DMS 273 (cell line): ENCODE measurements at regions not wholly inside any gene's neighbourhood (a gene's known extent, or its start where the extent isn't known, plus 50 kb on each side); places are given as distances from the start of the nearest gene placed in this dataset.

Source experiments
- DNase-seq: peaks from one replicate; lab custom pipeline; 2025; ENCODE audit not compliant: unreplicated experiment; lab: John Stamatoyannopoulos, UW

DNA sequence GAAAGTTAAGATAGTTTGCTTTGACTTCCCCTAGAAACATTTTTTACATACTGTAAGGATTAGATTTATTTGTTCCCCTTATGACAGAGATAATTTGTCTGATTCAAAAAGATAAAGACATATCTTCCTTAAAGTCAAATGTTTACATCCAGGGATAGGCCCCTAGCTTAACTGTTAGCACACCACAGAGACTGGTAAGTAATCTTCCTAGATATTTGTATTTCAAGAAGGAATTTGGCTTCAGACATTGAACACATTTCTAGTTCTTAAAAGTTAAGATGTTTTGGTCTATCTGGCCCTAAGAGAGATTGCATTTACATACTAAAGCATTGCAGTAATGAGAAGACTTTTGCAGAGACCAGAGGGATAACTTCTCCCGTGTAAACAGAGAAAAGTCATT is 1201.1 kb upstream of the GJE1 start:
- no peak for DNase-seq

DNA sequence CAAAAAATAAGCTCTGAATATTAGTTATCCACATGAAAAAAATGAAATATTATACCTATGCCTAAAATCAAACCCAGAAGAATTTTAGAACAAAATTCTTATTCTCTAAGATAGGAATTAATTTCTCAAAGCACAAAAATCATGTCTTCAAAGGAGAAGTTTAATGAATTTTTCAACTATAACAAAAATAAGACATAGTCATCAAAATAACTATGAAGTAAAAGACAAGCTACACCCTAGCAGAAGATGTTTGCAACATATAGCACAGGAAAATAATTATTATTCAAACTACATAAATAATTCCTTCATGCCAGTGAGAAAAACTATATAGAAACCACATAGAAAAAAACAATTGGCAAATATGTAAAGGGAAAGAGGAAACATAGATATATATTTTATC is 1203.6 kb upstream of the GJE1 start:
- no peak for DNase-seq

DNA sequence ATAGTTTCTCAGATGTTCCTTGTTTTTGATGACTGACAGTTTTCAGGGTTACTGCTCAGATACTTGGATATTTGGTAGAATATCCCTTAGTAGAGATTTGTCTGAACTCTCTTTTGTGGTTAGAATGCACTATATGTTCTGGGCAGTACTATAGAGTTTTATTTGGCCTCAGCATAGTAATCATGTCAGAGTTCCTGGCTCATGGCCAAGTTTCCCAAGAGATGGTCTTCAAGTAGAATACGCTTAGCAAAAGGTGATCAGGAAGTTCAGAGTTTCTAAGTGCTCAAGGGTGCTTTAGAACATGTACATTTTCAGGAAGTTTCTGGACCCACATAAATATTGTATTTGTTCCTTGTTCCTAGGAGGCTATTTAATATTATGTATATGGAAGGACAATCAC is 1209.7 kb upstream of the GJE1 start:
- DNase-seq = no peak

DNA sequence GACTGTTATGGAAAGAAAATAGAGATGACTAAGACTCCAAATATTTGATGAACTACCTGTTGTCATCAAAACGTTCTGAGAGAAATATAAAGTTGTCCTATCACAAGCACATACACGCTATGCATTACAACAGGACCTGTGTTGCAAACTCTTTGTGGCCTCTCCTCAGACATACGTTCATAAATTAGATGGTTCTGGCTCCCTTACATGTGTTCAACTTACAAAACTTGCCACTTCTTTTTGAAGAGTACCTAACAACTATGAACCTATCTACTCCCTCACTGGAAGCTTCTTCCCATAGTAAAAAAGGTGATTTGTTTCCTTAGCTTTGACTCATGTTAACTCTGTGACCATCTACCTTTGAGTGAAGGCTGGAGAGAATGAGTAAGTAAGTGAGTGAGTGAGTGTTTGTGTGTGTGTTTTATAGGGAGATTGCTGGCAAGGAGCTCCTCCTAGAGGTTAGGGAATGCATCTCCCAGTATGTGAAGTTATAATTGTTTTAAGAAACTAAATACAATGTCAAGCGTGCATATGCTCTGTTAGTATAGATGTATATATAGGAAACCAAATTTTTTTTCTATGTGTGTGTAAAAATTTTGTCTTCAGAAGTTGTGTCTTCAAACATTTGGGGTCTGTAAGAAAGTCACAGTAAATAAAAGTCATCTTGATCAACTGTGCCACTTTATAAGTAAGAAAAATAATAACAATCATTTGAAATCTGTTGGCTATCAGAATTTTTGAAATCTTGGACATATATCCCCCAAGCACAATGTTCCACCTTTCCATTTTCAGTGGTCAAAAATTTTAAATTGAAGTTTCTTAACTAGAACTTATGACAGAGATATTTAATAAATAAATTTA is 1211.1 kb upstream of the GJE1 start:
- DNase-seq = peak; percentile 66

DNA sequence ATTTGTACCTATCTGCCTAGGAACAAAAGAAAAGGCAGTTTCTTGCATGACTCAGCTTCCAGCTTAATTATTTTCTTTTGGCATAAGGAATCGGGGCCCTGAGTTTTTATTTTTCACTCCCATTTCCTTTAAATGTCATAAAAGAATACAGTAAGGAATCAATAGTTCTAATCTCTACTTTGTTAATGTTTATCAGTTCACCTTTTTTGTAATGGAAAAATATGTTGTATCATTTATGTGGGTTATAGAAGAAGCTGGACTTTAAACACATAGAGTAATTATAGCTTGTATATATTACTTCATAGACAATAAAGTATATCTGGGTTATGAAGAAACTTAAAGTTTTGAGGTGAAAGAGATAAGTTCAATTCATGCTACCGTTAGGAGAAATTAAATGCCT is 1214.8 kb upstream of the GJE1 start:
- DNase-seq = no peak

DNA sequence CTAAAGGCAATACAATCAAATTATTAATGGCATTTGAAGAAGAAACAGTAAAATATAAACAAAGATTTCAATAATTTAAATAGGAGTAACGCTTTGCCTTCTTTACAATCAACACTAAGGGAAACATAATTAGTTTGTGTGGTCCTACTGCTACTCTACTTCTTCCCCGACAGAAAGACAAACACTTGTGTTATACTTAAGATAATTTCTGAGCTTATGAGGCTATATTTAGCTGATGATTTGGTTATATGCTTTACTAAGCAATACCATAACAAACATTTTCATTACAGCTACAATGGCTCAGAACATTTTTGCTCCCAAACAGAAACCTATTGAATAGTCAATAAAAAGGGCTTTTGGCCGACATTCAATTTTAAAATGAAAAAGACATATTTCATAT is 1217.2 kb upstream of the GJE1 start:
- DNase-seq = no peak

DNA sequence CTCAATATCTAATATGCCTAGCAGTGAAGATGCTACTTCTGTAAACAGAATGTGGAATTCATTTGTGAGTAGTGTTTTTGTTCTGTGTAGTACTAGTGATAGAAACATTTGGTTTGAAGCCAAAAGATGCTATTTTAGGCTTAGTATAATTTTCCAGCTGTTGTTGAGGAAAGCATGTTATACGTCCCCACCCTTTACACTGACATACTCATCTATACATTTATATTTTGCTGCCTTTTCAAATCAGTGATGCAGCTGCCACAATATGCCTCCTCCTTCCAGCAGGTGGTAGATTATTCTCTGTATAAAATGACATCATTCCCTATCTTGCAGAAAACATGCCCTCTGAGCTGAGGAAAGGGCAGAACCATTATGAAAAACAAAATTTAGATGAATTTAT is 1217.6 kb upstream of the GJE1 start:
- peak; percentile 46 for DNase-seq

DNA sequence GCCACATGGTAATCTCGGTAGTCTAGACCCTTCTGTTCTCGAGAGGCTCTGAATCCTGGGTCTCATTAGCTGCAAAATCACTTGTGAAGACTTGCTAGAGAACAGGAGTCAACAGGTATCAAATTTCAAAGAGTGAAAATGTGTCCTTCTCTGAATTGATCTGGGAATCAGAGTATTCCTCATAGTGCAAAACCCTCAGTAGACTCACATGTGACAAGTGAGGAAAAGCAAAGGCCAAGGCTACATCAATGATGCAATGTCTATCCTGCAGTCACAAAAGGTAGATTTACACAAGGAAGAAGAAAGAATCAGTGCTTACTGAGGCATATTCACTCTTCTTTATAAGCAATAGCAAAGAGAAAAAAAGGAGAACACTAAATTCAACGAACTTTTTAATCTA is 1220.0 kb upstream of the GJE1 start:
- peak; percentile 6 for DNase-seq

DNA sequence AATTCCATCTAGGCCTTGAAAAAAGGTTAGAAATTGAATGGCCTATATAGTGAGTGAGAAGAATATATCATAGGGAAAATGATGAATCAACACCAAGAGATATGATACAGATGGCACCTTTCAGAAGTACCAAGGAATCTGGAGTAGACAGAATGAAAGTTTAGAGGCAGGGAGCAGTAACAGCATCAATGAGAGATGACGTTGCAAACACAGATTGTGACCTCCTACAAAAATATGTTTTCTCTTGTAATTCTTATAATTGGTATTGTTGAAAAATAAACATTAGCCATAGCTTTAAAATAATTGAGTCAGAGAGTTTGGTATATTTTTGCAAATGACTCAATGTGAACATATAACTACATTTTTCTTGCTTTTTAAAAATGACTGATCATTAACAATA is 1223.1 kb upstream of the GJE1 start:
- DNase-seq = no peak

DNA sequence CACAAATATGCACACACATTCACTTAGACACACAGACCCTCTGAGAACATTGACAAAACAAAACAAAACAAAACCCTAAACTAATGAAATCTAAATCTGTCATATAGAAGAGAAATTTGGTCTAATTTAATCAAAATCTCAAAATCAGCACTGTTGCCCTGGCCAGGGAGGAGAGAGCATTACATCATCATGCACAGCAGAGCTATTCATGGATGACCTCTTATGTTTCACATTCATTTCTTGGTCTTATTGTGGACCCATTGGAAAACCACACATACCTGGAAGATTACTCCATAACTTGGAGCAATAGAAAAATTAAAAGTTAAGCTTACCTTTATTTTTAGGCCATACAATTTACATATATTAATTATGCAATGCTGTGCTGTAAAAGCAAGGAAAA is 1223.6 kb upstream of the GJE1 start:
- DNase-seq = no peak

DNA sequence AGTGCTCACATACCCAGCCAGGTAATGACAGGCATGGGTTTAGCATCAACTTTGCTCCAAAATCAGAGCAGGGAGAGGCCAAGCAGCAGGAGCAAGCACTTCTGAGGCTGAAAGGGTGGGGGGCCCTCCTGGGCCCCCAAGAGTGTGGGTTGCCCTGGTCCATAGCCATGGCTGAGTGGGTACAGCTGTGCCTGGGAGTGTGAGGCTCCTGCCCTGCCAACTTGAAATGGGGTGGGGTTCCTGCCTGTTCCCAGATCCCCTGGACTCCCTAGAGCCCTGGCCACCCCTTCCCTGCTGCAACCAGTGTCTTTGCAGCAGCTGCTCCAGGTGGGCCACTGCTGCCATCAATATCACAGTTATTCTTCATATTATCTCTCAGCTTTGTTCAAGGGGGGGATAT is 1224.2 kb upstream of the GJE1 start:
- DNase-seq = no peak

DNA sequence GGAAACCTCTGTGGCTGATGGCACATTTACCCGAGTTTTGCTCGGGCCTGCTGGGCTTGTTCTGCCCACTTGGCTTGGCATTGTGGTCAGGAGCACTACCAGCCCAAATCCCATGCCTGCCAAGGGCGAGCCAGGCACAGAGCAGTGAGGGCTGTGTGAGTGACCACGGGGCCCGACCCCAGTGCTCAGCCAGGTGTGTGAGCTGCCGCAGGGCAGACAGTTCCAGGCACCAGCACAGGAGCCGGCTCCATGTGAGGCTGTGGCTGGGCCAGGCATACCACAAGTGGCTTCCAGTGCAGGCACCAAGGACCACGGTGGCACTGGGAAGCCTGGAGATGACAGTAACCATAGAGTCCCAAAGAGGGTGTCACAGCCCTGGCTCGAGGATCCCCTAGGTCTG is 1225.5 kb upstream of the GJE1 start:
- no peak for DNase-seq

DNA sequence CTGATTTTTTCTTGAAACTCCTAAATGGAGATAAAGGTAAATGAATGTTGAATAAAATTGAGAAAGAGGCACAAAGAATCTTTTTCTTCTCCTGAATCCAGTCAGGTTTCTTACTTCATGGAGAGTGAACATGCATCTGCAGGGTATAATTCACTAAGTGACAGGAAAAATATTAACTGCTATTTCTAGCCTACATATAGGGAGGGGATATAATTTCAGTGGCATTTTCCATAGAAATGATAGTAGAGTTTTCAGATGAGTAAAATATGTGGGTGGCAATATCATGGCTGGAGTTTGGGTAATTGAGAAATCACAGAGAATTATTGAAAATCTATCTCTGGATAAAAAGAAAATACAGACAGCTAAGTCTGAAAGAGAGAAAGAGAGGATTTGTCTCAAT is 1227.0 kb upstream of the GJE1 start:
- DNase-seq = no peak

DNA sequence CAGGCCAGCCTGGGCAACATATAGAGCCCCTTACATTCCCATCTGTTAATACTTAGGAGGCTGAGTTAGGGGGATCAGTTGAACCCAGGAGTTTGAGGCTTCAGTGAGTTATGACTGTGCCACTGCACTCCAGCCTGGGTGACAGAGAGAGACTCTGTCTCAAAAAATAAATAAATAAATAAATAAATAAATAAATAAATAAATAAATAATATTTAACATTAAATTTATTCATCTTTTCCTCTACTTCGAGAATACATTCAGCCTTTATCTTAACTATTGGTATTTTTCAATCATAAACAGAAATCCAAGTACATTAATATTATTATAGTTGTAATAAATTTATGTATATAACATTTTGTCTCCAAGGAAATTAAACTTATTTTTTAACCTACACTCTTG is 1227.7 kb upstream of the GJE1 start:
- no peak for DNase-seq

DNA sequence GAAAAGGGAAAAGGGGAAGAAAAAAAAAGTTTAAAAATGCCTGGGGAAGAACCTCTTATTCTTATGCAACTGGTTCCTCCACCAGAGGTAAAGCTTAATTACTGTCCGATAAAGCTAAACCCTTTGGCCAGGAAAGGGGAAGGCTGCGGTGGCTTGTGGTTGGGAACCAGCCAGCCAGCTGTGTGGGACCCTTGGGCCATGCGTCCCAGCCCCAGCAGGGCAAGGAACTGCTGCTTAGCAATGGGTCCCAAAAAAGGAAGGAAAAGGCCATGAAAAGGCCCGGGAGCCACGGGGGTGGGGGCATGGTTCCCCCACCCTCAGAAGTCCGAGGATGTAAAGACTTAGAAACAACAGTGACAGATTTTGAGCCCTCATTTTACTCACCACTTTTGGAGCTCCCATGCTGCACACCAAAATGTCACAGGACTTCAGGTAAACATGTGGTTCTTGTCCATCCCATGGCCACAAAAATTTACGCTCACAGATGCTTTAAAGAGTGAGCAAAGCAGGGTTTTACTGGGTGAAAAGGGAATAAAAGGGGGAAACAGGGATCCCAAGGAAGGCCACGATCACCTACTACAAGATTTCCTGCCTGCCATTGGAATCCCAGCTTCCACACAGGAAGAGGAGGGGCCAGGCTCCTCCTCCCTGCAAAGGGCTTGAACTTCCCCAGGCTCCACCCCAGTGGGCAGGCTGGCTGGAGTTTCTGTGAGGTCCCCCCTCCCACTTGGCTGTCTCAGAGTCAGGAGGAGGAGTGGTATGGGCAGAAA is 1234.7 kb upstream of the GJE1 start:
- peak; percentile 84 for DNase-seq

DNA sequence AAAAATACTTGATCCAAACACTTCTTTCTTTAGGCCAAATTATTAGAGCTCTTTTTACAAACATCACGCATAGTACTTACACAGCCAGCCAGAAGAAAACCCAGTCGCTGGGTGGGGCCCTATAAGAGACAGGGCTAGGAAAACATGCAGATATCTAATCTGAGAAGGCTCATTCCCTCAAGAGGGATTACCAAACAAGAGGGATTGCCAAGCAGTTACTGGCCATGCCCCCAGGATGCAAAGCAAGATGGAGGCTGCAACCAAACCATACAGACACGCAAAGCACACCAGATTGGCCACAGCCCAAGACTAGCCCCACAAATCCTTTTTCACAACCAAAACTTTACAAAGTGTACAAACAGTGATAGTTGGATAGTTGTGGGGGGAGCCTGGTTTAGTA is 1235.4 kb upstream of the GJE1 start:
- peak; percentile 60 for DNase-seq

DNA sequence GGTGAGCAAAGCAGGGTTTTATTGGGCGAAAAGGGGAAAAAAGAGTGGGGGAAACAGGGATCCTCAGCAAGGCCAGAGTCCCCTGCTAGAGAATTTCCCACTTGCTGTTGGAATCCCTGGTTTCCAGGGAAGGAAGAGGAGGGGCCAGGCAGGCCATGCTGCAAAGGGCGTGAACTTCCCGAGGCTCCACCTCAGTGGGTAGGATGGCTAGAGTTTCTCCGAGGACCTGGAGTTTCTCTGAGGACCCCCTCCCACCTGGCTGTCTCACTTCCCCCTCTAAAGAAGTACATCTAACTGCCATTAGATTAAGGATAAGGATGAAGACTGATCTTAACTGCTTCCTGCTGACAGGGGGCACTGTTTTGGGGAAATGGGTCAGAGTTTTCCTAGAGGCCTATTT is 1239.3 kb upstream of the GJE1 start:
- no peak for DNase-seq

DNA sequence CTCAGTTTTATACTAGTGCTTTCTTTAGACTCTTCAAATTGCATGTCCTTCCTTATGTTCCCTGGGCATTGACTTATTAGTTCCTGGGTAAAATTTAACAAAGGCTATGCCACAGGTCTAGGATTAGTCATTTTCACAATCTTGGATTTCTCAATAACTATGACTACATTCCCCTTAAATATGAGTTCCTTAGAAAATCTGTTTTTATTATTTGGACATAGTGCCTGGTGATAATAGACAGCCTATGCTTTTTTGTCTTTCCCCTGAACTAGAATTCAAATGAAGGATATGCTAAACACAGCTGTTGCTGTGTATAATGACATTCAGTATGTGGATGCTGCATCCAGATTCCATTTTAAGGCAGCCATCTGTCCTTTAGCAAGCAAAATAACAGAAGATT is 1252.8 kb upstream of the GJE1 start:
- peak; percentile 77 for DNase-seq

DNA sequence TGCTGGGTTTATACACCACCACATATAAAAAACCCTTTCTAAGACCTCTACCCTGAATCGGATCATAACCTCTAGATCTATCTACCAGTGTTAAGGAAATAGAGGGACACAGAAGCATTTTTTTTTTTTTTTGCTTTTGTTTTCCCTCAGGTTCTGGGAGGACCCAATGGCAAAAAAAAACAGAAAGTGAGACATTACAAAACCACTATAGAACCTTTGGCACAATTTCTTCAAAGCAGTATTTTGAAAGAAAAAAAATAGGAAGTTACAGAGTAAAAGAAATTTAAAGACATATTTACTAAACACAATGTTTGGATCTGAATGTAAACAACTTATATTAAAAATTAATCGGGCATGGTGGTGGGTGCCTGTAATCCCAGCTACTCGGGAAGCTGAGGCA is 1258.7 kb upstream of the GJE1 start:
- DNase-seq = no peak

DNA sequence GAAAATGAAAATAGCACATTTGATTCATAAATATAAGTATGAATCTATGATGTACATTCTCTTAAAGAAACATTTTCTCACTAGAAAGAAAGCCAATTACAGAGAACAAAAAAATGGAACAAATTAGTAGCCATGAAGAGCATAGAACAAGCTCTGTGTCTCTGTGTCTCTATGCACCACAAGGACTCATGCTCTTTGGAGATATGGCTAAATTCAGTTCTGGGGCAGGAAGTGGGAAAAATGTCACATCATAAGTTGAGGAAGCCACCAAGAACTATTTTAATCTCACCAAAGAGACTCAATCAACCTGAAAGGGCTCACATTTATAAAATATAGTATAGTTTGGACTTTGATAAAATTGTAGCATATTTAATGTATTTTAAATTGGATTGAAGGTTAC is 1259.8 kb upstream of the GJE1 start:
- no peak for DNase-seq

DNA sequence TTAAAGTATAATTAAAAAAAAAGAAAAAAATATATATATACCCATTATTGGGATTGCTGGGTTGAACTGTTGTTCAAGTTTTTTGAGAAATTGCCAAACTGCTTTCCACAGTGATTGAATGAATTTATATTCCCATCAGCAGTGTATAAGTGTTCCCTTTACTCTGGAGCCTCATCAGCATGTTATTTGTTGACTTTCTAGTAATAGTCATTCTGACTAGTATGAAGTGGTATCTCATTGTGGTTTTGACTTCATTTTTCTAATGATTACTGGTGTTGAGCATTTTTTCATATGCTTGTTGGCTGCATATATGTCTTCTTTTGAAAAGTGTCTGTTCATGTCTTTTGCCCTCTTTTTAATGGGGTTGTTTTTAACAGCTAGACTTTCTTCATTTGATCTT is 1260.8 kb upstream of the GJE1 start:
- DNase-seq = no peak

DNA sequence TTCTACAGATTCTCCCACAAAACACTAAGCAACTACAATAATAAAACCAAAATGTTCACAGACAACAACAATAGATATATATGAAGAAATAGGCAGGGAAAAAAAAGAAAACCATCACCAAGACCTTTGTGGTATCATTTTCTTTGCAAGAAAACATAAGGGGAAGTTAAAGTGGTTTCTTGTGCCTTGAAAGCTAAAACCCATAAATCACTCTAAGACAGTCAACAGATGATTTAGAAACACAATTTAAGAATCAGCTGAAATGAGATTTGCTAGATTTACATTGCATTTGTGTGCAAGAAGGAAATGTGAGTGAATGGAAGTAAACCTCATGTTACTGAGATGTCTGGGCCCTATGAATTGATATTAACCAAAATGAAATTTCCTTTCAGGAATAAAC is 1265.4 kb upstream of the GJE1 start:
- no peak for DNase-seq
